H1 (cell line): ENCODE measurements at regions not wholly inside any gene's neighbourhood (a gene's known extent, or its start where the extent isn't known, plus 50 kb on each side); places are given as distances from the start of the nearest gene placed in this dataset.

Experiments used
- CTCF ChIA-PET: fragments of 300-600 bp; sonication (Branson Sonifier 250); formaldehyde crosslinking; loops from one replicate; lab custom pipeline; 2021; ENCODE audit not compliant: partially characterized antibody; lab: Charles Lee
- POLR2A ChIA-PET: fragments of 300-600 bp; sonication (Branson Sonifier 250); formaldehyde crosslinking; loops from one replicate; lab custom pipeline; 2021; ENCODE audit warnings: inconsistent platforms; ENCODE audit not compliant: partially characterized antibody; lab: Charles Lee
- DNase-seq, 2 experiments: peaks; one replicate each; pipeline versions ENCODE4 v3.0.0 to v3.0.0-alpha.2; 2010 to 2022; ENCODE audit warnings: low spot score in 2 of 2, low read depth in 1 of 2, mixed read lengths in 1 of 2
- FAIRE-seq: peaks from 2 replicates; lab custom pipeline; 2011; peaks lifted over from hg19 to GRCh38; lab: Jason Lieb, UNC
- H2AFZ ChIP-seq: 2 replicates; pipeline ENCODE4 v1.8.1; 2012; ENCODE audit warnings: low read length, inconsistent platforms
- H2AK5ac ChIP-seq: 2 replicates; pipeline ENCODE4 v1.6.1; 2013; ENCODE audit warnings: low read depth, low read length
- H2BK120ac ChIP-seq: replicated peaks from 2 replicates; pipeline ENCODE3; 2013; ENCODE audit warnings: low read depth, low read length, inconsistent platforms
- H2BK12ac ChIP-seq: 2 replicates; pipeline ENCODE4 v1.6.1; 2013; ENCODE audit warnings: low read depth, low read length
- H2BK15ac ChIP-seq: 2 replicates; pipeline ENCODE4 v1.6.1; 2013; ENCODE audit warnings: low read length
- H2BK20ac ChIP-seq: 2 replicates; pipeline ENCODE4 v1.6.1; 2013; ENCODE audit warnings: low read length
- H2BK5ac ChIP-seq: 2 replicates; pipeline ENCODE4 v1.6.1; 2013; ENCODE audit warnings: low read depth, low read length
- H3K14ac ChIP-seq: 2 replicates; pipeline ENCODE4 v1.6.1; 2013; ENCODE audit warnings: inconsistent platforms; ENCODE audit not compliant: insufficient read length
- H3K18ac ChIP-seq: 2 replicates; pipeline ENCODE4 v1.6.1; 2013; ENCODE audit warnings: low read length; ENCODE audit errors: extremely low read depth
- H3K23ac ChIP-seq: 2 replicates; pipeline ENCODE4 v1.6.1; 2013; ENCODE audit warnings: inconsistent platforms; ENCODE audit not compliant: insufficient read length
- H3K23me2 ChIP-seq: 2 replicates; pipeline ENCODE4 v1.6.1; 2013; ENCODE audit warnings: low read depth, low read length
- H3K27ac ChIP-seq: 2 replicates; pipeline ENCODE4 v1.6.1; 2011; ENCODE audit warnings: low read depth, low read length, inconsistent platforms
- H3K27me3 ChIP-seq, 4 experiments: replicated peaks in 1 of 4; 1 replicate in 1 of 4; 2 replicates in 3 of 4; pipeline versions ENCODE4 v1.6.1 to v1.8.1; 2011 to 2013; ENCODE audit warnings: low read length in 3 of 4, mild to moderate bottlenecking in 3 of 4, inconsistent platforms in 2 of 4, mixed read lengths in 2 of 4, moderate library complexity in 1 of 4; ENCODE audit not compliant: control insufficient read depth in 3 of 4, insufficient read depth in 3 of 4; ENCODE audit errors: extremely low read depth in 1 of 4
- H3K36me3 ChIP-seq, 4 experiments: 2 replicates each; pipeline versions ENCODE4 v1.6.1 to v1.8.1; 2011 to 2013; ENCODE audit warnings: mild to moderate bottlenecking in 4 of 4, low read length in 3 of 4, moderate library complexity in 2 of 4, control low read depth in 1 of 4, inconsistent platforms in 1 of 4; ENCODE audit not compliant: insufficient read depth in 4 of 4, control insufficient read depth in 2 of 4
- H3K4ac ChIP-seq: replicated peaks from 2 replicates; pipeline ENCODE3; 2013; ENCODE audit warnings: low read length, low read depth, mixed read lengths, inconsistent platforms; ENCODE audit not compliant: insufficient read length
- H3K4me1 ChIP-seq, 4 experiments: replicated peaks in 1 of 4; 1 replicate in 1 of 4; 2 replicates in 3 of 4; pipeline versions ENCODE4 v1.6.1 to v1.8.1; 2011 to 2013; ENCODE audit warnings: low read length in 3 of 4, inconsistent platforms in 2 of 4, mixed read lengths in 1 of 4; ENCODE audit not compliant: insufficient read depth in 4 of 4, control insufficient read depth in 3 of 4
- H3K4me2 ChIP-seq, 2 experiments: 2 replicates each; pipeline versions ENCODE4 v1.6.1 to v1.8.1; 2011 to 2013; ENCODE audit warnings: low read depth in 2 of 2, low read length in 2 of 2, control low read depth in 1 of 2, inconsistent platforms in 1 of 2, mild to moderate bottlenecking in 1 of 2; ENCODE audit not compliant: insufficient read depth in 1 of 2
- H3K4me3 ChIP-seq, 4 experiments: fragments of 200-600, 300-600 bp in 1 of 4; sonication (generic), shearing (Covaris generic), sonication (Bioruptor Twin) in 1 of 4; 2 replicates each; pipeline versions ENCODE4 v1.5.1 to v1.8.1; 2011 to 2016; ENCODE audit warnings: low read length in 4 of 4, low read depth in 3 of 4, control low read depth in 2 of 4, inconsistent platforms in 2 of 4, mild to moderate bottlenecking in 2 of 4, mixed read lengths in 1 of 4, moderate library complexity in 1 of 4; ENCODE audit not compliant: insufficient read depth in 2 of 4; ENCODE audit errors: extremely low read depth in 1 of 4
- H3K56ac ChIP-seq: replicated peaks from 2 replicates; pipeline ENCODE3; 2013; ENCODE audit warnings: low read depth, mild to moderate bottlenecking, mixed read lengths, low read length, inconsistent platforms; ENCODE audit not compliant: insufficient read length
- H3K79me1 ChIP-seq: 2 replicates; pipeline ENCODE4 v1.6.1; 2013; ENCODE audit warnings: low read depth, low read length, control low read depth
- H3K79me2 ChIP-seq, 2 experiments: 2 replicates each; pipeline versions ENCODE4 v1.6.1 to v1.8.1; 2012 to 2013; ENCODE audit warnings: low read length in 2 of 2, mild to moderate bottlenecking in 2 of 2, inconsistent platforms in 1 of 2; ENCODE audit not compliant: insufficient read depth in 2 of 2, control insufficient read depth in 1 of 2
- H3K9ac ChIP-seq, 4 experiments: replicated peaks in 1 of 4; 1 replicate in 1 of 4; 2 replicates in 3 of 4; pipeline versions ENCODE4 v1.6.1 to v1.8.1; 2011 to 2013; ENCODE audit warnings: low read depth in 3 of 4, low read length in 3 of 4, control low read depth in 2 of 4, mild to moderate bottlenecking in 2 of 4, moderate library complexity in 2 of 4, inconsistent platforms in 1 of 4; ENCODE audit errors: extremely low read depth in 1 of 4
- H3K9me3 ChIP-seq, 2 experiments: 2 replicates each; pipeline versions ENCODE4 v1.6.1 to v1.8.1; 2012 to 2013; ENCODE audit warnings: mild to moderate bottlenecking in 2 of 2, moderate library complexity in 2 of 2, control low read depth in 1 of 2, inconsistent platforms in 1 of 2, low read depth in 1 of 2, low read length in 1 of 2, mixed read lengths in 1 of 2; ENCODE audit not compliant: insufficient read depth in 2 of 2
- H4K20me1 ChIP-seq, 2 experiments: replicated peaks in 1 of 2; 2 replicates each; pipeline versions ENCODE3 to v1.8.1; 2011 to 2013; ENCODE audit warnings: inconsistent platforms in 2 of 2, low read length in 2 of 2, mild to moderate bottlenecking in 1 of 2; ENCODE audit not compliant: insufficient read depth in 2 of 2, control insufficient read depth in 1 of 2
- H4K5ac ChIP-seq: 2 replicates; pipeline ENCODE4 v1.6.1; 2013; ENCODE audit warnings: low read length, low read depth, mixed read lengths, inconsistent platforms; ENCODE audit not compliant: insufficient read length
- H4K8ac ChIP-seq: 2 replicates; pipeline ENCODE4 v1.8.0; 2013; ENCODE audit warnings: mild to moderate bottlenecking, moderate library complexity, low read length, inconsistent platforms; ENCODE audit not compliant: insufficient read depth; ENCODE audit errors: extremely low read depth
- H4K91ac ChIP-seq: replicated peaks from 2 replicates; pipeline ENCODE3; 2013; ENCODE audit warnings: low read length, mixed read lengths, inconsistent platforms; ENCODE audit not compliant: insufficient read length
- CEBPB ChIP-seq: IDR thresholded peaks from 2 replicates; pipeline ENCODE4 v1.6.1; 2012; ENCODE audit warnings: low read depth, low read length
- CREB1 ChIP-seq: IDR thresholded peaks from 2 replicates; pipeline ENCODE4 v1.6.1; 2012; ENCODE audit warnings: inconsistent platforms
- GTF2F1 ChIP-seq: IDR thresholded peaks from 2 replicates; pipeline ENCODE4 v1.6.1; 2012; ENCODE audit warnings: low read depth, low read length, improper control_type of control experiment, borderline replicate concordance
- RFX5 ChIP-seq: IDR thresholded peaks from 2 replicates; pipeline ENCODE4 v1.6.1; 2011; ENCODE audit warnings: low read depth, low read length, improper control_type of control experiment, borderline replicate concordance
- SP2 ChIP-seq: IDR thresholded peaks from 2 replicates; pipeline ENCODE4 v1.6.1; 2012; ENCODE audit warnings: mild to moderate bottlenecking, low read length, inconsistent platforms
- WGBS, 2 experiments: shearing (Covaris generic) in 1 of 2; methylation state at CpG; one replicate each; pipeline versions ENCODE4 v1.1.6 to v1.1.7; 2013 to 2015; ENCODE audit warnings: low lambda C conversion rate in 2 of 2, mixed read lengths in 2 of 2, inconsistent platforms in 1 of 2, low coverage in 1 of 2, missing lambda C conversion rate in 1 of 2; ENCODE audit not compliant: insufficient replicate concordance in 2 of 2, insufficient coverage in 1 of 2, insufficient read length in 1 of 2; ENCODE audit errors: extremely low coverage in 1 of 2, missing lambda C conversion rate in 1 of 2; 5-methylcytosine and 5-hydroxymethylcytosine counted together

GRCh38 chr1:229167318-229167717 lies 103.6 kb upstream of the RAB4A start:
- 71% methylated on average over 4 of the region's 4 CpGs; no CpG with 5 or more reads in 1 of the 2 experiments for WGBS, 2 experiments
- Histone ChIP-seq H3K4me1 (peaks cover 0 to 3% (median under 1%) of the 10 kb centered on the region in 4 experiments; a peak in 3 of 7 replicates), H2BK120ac (no peak overlapping the region), H3K14ac (no peak overlapping the region), H2AK5ac (no peak overlapping the region), H3K4ac (no peak overlapping the region), H3K23me2 (no peaks in the 10 kb centered on the region), H2BK20ac (peak overlapping the region; percentile 43; the same call in 1 of the 2 replicates), H3K79me1 (no peaks in the 10 kb centered on the region), H3K36me3 (no peaks in the 10 kb centered on the region), H3K18ac (no peak overlapping the region), H2AFZ (no peak overlapping the region), H3K79me2 (no peaks in the 10 kb centered on the region), H3K27ac (no peak overlapping the region), H2BK15ac (no peak overlapping the region), H4K5ac (no peak overlapping the region), H3K56ac (no peak overlapping the region), H2BK12ac (no peak overlapping the region), H4K20me1 (no peaks in the 10 kb centered on the region), H3K27me3 (no peaks in the 10 kb centered on the region), H4K8ac (no peak overlapping the region), H3K23ac (no peak overlapping the region), H3K9me3 (no peaks in the 10 kb centered on the region), H3K4me2 (no peak overlapping the region), H2BK5ac (no peak overlapping the region), H4K91ac (no peak overlapping the region), H3K4me3 (no peak overlapping the region), H3K9ac (no peak overlapping the region)
- no peak for FAIRE-seq
- TF ChIP-seq CEBPB (no peak), GTF2F1 (no peak), RFX5 (no peak), SP2 (no peak), CREB1 (no peak)
- DNase-seq, result no peak
- ChIA-PET POLR2A (no interaction called here), CTCF (interaction anchor here (0.9 to 2.2 kb wide), 3 partner anchors 14 to 88 kb away, joined by 4 to 9 read pairs (median 6); no protein-coding TSS in a partner anchor)
